NCI-H524 (cell line): ENCODE measurements at regions not wholly inside any gene's neighbourhood (a gene's known extent, or its start where the extent isn't known, plus 50 kb on each side); places are given as distances from the start of the nearest gene placed in this dataset.

ENCODE experiments used
- DNase-seq, 2 experiments: peaks; one replicate each; lab custom pipeline; 2025; lab: John Stamatoyannopoulos, UW

DNA sequence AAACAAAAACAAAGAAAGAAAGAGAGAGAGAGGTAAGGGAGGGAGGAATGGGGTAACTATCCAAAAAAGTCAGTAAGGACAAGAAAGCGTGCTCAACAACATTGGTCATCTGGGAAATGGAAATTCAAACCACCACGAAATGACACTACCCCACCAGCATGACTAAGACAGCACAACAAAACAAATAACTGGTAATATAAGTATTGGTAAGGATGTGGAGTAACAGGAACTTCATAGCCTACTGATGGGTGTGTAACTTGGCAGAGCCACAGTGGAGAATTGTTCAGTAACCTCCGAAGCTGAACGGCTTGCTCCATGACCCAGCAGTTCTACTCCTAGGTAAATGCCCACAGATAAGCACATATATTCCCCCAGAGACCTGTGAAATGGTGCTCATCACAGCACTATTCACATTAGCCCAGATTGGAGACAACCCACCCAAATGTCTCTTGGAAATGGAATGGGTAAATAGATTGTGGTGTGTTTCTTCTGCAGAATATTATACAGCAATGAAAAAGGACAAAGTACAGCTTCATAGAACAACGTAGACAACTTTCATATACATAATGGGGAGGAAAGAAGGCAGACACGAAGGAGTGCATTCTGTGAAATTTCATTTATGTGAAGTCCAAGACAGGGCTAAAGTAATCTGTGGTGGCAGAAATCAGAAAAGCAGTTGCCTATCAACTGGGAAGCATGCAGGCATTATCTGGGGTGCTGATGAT lies 95.5 kb upstream of the ATP6AP2 start:
- DNase-seq = no peak

GRCh38 chrX:40484408-40485091 lies 96.2 kb upstream of the ATP6AP2 start:
- no peak for DNase-seq

GRCh38 chrX:40483502-40483901 lies 97.3 kb upstream of the ATP6AP2 start:
- no peak for DNase-seq

DNA sequence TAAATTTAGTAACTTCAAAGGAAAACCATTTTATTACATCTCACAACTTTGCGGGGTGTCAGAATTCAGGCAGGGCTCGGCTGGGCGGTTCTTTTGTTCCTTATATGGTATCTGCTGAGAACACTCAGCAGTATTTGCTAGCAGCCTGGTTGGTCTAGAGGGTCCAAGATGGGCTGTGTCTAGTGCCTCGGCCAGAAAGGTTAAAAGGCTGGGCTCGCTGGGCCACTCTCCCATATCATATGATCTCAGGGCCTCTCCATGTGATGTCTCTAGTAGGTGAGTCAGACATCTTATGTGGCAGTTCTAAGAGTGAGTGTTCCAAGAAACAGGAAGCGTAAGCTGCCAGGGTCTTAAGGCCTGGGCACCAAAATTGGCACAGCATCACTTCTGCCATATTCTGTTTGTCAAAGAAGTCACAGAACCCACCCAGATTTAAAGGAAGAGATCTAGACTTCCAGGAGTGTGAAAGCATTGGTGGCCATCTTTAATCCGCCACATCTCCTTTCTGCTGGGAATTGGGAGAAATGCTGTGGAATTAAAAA lies 100.9 kb upstream of the ATP6AP2 start:
- no peak for DNase-seq

- no peak for DNase-seq
Observed at GRCh38 chrX:40478474-40479065, 102.2 kb upstream of the ATP6AP2 start.

GRCh38 chrX:40476958-40477357 lies 103.8 kb upstream of the ATP6AP2 start:
- DNase-seq = no peak

- DNase-seq = no peak
Observed at GRCh38 chrX:40474645-40475044, 106.1 kb upstream of the ATP6AP2 start.

- peak; percentile 70 to 83 for DNase-seq
Observed at GRCh38 chrX:40474205-40474626, 106.6 kb upstream of the ATP6AP2 start.

- no peak for DNase-seq
Observed at GRCh38 chrX:40473460-40474204, 107.1 kb upstream of the ATP6AP2 start.

GRCh38 chrX:40471965-40472648 lies 108.7 kb upstream of the ATP6AP2 start:
- peak; percentile 93 to 96 for DNase-seq

DNA sequence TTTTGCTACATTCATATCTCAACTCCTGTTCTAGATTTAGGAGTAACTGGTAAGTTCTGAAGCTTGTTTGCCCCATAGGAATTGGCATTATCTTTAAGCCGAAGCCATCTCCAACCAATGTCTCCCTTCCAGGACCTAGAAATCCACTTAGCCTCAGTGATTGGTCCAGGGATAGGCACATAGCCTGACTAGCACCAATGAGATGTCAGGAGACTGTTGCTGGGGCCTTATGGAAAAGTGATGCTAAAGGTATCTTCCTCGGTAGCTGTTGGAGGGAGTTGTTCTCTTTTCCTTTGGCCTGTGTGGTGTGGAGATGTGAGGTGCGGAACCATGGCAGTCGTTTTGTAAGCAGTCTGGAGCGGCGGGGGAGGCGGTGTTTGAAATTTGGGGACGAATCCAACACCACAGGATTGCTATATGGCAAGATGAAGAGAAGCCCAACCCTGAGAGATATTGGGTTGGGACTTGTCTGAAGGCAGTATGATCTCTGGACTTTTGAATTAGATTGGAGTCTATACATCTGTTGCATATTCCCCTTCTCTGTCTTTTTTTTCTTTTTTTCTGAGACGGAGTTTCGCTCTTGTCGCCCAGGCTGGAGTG lies 109.8 kb upstream of the ATP6AP2 start:
- DNase-seq = peak; percentile 3 to 51

DNA sequence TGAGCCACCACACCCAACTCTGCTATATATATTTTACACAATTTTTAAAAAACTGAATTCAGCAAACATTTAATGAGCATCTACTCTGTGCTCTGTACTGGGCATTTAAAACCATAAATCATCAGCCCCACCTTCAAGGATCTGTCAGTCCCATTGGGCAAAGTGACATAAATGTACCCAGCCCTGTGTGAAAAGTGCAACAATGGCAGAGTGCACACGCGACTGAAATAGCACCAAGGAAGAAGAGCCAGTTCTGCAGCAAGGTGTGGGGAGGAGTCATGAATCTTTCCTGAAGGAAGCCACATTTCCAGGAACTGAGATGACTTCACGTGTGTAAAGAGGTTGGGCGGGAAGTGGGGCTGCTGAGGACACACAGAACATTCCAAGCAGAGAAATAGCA lies 111.5 kb upstream of the ATP6AP2 start:
- no peak for DNase-seq

DNA sequence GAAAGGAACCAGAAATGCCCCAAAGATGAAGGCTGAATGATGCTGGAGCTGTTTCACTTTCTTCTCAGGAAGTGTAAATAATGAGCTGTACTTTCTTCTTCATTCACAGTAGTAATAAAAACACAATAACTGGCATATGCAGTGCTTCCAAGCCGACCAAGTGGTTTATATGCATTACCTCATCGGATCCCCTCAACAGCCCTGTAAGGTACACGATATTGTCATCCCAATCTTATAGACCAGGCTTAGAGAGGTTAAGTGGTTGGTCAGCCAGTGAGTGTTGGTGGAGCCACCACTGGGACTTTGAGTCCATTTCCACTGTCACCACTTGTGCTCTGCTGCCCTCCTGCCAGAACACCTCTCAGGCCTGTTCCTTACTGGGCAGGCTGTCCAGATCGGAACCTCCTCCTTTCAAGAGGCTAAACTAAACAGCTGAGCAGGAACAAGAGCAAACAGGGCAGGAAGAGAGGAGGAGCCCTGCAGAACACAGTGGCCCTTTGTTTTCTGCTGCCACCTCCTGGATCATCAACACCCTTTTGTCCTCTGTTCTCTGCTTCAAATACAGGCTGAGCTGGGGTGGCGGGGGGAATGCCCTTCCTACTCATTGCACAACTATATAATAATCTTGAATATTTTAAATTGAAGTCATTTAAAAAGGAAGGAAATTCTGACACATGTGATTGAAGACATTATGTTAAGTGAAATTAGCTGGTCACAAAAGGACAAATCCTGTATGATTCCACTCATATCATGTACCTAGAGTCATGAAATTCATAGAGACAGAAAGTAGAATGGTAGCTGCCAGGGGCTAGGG lies 112.5 kb upstream of the ATP6AP2 start:
- DNase-seq = peak; percentile 57 to 84

DNA sequence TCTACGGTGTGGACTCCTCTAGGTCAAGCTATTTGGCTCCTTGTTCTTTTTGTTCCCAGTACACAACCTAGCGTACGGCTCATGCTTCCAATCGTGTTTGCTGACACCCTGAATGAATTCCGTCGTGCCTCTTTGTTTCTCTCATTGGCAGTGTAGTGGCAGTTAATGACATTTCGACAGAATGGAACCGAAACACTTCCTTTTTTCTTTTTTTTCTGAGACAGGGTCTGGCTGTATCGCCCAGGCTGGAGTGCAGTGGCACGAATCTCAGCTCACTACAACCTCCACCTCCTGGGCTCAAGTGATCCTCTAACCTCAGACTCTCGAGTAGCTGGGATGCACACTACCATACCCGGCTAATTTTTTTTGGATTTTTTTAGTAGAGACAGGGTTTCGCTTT lies 113.3 kb upstream of the ATP6AP2 start:
- DNase-seq = no peak

GRCh38 chrX:40465735-40466551 lies 114.8 kb upstream of the ATP6AP2 start:
- peak; percentile 7 to 17 for DNase-seq

DNA sequence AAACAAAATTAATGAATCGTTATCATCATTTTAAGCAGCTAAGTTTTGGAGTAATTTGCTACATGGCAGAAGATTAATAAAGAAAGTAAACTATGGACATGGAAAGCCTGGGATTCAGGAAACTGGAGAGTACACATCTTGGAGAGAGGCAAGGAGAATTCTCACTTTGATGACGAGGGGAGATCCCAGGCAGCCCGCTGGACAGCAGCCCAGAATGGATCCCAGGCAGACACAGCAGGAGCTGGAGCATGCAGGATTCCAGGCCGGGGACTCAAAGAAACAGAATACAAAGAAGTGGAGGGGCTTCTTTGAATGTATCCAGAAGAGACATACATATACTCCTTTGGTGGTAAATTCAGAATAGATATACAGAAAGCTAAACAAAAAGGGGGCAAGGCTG lies 118.0 kb upstream of the ATP6AP2 start:
- no peak for DNase-seq

GRCh38 chrX:40460926-40461325 lies 119.8 kb upstream of the ATP6AP2 start:
- DNase-seq = no peak

DNA sequence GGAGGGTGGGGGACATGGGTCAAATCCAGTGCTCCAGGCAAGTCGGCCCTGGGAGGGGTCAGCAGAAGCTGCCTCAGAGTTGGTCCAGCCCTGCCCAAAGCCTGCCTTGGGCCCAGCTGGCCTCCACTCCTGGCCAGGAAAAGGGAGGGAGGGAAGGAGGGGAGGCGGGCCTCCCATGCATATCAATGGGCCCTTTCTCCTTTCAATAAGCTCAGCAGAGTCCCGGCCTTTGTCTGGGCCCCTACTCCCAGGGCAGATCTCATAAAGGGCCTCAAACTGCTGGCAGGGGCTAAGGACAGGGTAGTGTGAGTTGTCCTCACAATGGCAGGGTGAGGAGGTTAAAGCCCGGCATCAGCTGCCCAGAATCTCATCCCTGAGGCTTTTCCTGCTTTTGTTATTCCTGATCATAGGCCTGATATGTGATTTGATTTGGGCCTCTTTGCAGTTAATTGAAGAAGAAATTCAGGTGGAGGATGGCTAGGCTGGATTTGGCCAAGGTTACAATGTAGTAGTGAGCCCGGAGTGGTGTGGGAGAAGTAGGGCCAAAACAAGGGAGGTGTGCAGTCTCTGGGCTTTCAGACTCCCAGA lies 121.1 kb upstream of the ATP6AP2 start:
- no peak for DNase-seq

DNA sequence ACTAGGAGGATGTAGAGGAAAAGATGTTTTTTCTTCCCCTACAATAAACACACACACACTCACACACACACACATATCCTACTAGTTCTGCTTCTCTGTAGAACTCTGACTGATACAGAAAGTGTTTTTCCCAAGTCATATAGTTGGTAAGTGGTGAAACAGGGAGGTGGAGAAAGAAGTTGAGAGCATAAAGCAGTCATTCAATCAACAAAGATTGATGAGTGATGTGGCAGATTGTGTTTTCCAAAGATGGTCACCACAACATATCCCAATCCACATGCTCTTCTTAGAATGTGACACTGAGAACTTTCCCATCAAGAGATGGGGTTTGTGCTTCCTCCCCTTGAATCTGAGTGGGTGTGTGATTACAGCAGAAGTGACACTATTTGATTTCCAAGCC lies 123.4 kb upstream of the ATP6AP2 start:
- no peak for DNase-seq
